GM12878 (cell line): ENCODE measurements at regions not wholly inside any gene's neighbourhood (a gene's known extent, or its start where the extent isn't known, plus 50 kb on each side); places are given as distances from the start of the nearest gene placed in this dataset.

Source experiments
- CBFB ChIP-seq: IDR thresholded peaks from 2 replicates; pipeline ENCODE4 v1.6.1; 2016; ENCODE audit warnings: antibody characterized with exemption, low read depth
- RFX5 ChIP-seq: IDR thresholded peaks from 2 replicates; pipeline ENCODE4 v1.6.1; 2011; ENCODE audit warnings: low read depth, low read length, improper control_type of control experiment
- SIX5 ChIP-seq: IDR thresholded peaks from 2 replicates; pipeline ENCODE4 v1.6.1; 2011; ENCODE audit warnings: mild to moderate bottlenecking, low read depth, low read length, moderate library complexity; ENCODE audit not compliant: severe bottlenecking
- TCF3 ChIP-seq: IDR thresholded peaks from 2 replicates; pipeline ENCODE4 v1.6.1; 2012; ENCODE audit warnings: low read depth, mild to moderate bottlenecking, low read length, borderline replicate concordance; ENCODE audit not compliant: insufficient read depth
- TF ChIP-seq, protein P1 (sequence below): fragments of 450-650 bp; IDR thresholded peaks from 2 replicates; pipeline ENCODE4 v1.6.1; 2016; ENCODE audit warnings: mild to moderate bottlenecking, moderate library complexity, borderline replicate concordance
- TF ChIP-seq, protein P2 (sequence below): IDR thresholded peaks from 2 replicates; pipeline ENCODE4 v1.6.1; 2011; ENCODE audit warnings: borderline replicate concordance, low read depth, mild to moderate bottlenecking, moderate library complexity, mixed read lengths, low read length; ENCODE audit not compliant: insufficient read depth; ENCODE audit errors: extremely low read length
- TF ChIP-seq, protein P3 (sequence below): fragments of 450-650 bp; conservative IDR thresholded peaks from 2 replicates; pipeline ENCODE4 v1.6.1; 2017; ENCODE audit warnings: mild to moderate bottlenecking, moderate library complexity

DNA sequence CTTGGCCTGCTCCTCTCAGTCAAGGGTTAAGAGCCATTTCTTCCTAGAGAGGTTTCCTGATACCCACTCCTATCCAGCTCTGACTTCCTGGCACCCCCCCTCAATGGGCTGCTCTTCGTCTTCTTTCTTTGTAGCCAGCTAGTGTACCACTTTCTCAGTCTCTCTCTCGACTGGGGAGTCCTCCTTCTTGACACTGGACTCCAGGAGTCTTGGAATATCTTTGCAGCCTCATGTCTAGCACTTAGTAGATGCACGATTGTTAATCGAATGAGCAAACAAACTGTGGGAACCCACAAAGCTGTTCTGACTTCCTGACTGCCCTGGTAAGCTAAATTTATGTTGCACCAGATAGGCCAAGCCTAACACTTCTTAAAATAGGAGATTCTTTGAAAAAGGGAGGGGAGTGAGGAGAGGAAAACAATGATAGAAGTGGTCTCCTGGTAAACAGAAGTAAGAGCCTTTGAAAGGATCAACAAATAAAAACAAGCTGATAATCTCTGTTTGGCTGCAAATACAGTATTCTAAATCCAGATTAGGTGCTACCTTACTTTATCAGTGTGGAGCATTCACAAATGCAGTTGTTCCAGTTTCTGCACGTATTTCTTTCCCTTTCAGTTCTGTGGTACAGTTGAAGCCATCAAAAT, 160.1 kb upstream of the CITED2 start (continued):
- no peak for TF ChIP-seq CBFB
- TF ChIP-seq RFX5 = no peak
- TF ChIP-seq, protein P1, sequence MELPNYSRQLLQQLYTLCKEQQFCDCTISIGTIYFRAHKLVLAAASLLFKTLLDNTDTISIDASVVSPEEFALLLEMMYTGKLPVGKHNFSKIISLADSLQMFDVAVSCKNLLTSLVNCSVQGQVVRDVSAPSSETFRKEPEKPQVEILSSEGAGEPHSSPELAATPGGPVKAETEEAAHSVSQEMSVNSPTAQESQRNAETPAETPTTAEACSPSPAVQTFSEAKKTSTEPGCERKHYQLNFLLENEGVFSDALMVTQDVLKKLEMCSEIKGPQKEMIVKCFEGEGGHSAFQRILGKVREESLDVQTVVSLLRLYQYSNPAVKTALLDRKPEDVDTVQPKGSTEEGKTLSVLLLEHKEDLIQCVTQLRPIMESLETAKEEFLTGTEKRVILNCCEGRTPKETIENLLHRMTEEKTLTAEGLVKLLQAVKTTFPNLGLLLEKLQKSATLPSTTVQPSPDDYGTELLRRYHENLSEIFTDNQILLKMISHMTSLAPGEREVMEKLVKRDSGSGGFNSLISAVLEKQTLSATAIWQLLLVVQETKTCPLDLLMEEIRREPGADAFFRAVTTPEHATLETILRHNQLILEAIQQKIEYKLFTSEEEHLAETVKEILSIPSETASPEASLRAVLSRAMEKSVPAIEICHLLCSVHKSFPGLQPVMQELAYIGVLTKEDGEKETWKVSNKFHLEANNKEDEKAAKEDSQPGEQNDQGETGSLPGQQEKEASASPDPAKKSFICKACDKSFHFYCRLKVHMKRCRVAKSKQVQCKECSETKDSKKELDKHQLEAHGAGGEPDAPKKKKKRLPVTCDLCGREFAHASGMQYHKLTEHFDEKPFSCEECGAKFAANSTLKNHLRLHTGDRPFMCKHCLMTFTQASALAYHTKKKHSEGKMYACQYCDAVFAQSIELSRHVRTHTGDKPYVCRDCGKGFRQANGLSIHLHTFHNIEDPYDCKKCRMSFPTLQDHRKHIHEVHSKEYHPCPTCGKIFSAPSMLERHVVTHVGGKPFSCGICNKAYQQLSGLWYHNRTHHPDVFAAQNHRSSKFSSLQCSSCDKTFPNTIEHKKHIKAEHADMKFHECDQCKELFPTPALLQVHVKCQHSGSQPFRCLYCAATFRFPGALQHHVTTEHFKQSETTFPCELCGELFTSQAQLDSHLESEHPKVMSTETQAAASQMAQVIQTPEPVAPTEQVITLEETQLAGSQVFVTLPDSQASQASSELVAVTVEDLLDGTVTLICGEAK = no peak
- TF ChIP-seq, protein P2, sequence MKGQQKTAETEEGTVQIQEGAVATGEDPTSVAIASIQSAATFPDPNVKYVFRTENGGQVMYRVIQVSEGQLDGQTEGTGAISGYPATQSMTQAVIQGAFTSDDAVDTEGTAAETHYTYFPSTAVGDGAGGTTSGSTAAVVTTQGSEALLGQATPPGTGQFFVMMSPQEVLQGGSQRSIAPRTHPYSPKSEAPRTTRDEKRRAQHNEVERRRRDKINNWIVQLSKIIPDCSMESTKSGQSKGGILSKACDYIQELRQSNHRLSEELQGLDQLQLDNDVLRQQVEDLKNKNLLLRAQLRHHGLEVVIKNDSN = no peak
- TF ChIP-seq, protein P3, sequence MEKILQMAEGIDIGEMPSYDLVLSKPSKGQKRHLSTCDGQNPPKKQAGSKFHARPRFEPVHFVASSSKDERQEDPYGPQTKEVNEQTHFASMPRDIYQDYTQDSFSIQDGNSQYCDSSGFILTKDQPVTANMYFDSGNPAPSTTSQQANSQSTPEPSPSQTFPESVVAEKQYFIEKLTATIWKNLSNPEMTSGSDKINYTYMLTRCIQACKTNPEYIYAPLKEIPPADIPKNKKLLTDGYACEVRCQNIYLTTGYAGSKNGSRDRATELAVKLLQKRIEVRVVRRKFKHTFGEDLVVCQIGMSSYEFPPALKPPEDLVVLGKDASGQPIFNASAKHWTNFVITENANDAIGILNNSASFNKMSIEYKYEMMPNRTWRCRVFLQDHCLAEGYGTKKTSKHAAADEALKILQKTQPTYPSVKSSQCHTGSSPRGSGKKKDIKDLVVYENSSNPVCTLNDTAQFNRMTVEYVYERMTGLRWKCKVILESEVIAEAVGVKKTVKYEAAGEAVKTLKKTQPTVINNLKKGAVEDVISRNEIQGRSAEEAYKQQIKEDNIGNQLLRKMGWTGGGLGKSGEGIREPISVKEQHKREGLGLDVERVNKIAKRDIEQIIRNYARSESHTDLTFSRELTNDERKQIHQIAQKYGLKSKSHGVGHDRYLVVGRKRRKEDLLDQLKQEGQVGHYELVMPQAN = no peak
- no peak for TF ChIP-seq TCF3
- TF ChIP-seq SIX5 = no peak
- TF ChIP-seq, all 136 proteins: peak for 0
